ENCODE measurements at regions not wholly inside any gene's neighbourhood (a gene's known extent, or its start where the extent isn't known, plus 50 kb on each side); places are given as distances from the start of the nearest gene placed in this dataset.

DNA sequence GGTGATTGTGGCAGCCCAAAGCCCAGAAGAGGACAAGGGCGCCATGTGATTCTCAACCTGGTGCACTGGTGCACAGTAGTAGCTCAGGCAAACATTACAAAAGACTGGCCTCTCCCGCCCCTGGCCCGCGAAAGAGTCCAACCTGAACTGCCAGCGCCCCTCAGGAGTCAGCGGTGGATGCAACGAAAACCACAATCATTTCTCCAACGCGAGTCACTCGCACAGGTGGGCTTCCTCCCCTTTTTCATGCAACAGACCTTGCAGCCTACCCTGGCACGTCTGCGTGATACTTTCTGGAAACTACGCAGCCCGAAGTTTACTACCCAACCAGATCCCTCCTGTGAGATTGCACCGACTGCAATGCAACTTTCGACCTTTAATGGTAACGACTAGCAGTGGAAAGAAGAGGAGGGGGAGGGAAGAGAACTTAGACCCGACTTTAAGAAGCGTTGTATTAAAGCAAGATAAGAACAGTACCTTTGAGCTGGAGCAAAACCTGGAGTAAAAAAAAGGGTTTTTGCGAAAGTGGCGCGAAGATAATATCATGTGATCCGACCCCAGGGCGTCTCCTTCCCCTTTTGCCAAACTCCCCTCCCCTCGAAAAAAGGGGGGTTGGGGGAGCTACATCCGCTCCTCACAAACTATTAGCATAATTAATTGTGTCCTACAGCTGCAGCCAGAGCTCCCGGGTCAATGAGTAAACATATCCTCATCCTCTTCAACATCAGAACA is 63.3 kb upstream of the CCDC160 start:
- Histone ChIP-seq H3K4me2 (ENCODE audit: insufficient read depth, low read length) (no peak overlapping the region), H2AFZ (ENCODE audit: low read depth, low read length) (no peak overlapping the region), H3K9ac (replicated peaks; ENCODE audit: extremely low read depth, insufficient read depth, low read length) (no peak overlapping the region), H3K9me3 (replicated peaks; ENCODE audit: control insufficient read depth, insufficient read depth, low read length) (no peaks in the 10 kb centered on the region), H3K79me2 (ENCODE audit: control insufficient read depth, insufficient read depth, low read length) (no peaks in the 10 kb centered on the region), H3K4me1 (ENCODE audit: control insufficient read depth, extremely low read depth, insufficient read depth, low read length) (no peaks in the 10 kb centered on the region), H4K20me1 (replicated peaks; ENCODE audit: control insufficient read depth, extremely low read depth, insufficient read depth, low read length) (no peaks in the 10 kb centered on the region), H3K27me3 (ENCODE audit: control insufficient read depth in 2 of 2, insufficient read depth in 2 of 2, low read length in 2 of 2) (peaks cover 24 to 51% of the 10 kb centered on the region in 2 experiments), H3K27ac (ENCODE audit: insufficient read depth, low read depth, low read length) (no peak overlapping the region), H3K36me3 (ENCODE audit: control insufficient read depth in 2 of 2, extremely low read depth in 1 of 2, insufficient read depth in 2 of 2, low read length in 2 of 2) (no peaks in the 10 kb centered on the region), H3K4me3 (replicated peaks in 1 of 3; ENCODE audit: insufficient read depth in 1 of 3, low read depth in 1 of 3, low read length in 3 of 3) (no peak overlapping the region), H3K9me1 (replicated peaks; ENCODE audit: control insufficient read depth, extremely low read depth, insufficient read depth, low read length) (no peaks in the 10 kb centered on the region)
- ChIA-PET POLR2A (no interaction called here), CTCF (interaction anchor here (1.3 kb wide), 1 partner anchor 12 kb away, joined by 3 read pairs; no protein-coding TSS in a partner anchor)
- dilution Hi-C loops (cut with MboI; ENCODE audit: extremely low pct_ligation_motif_present, low sequenced_read_pairs) (no loop called here), intact Hi-C loops (cut with micrococcal nuclease) (no loop called here)
- DNase-seq (ENCODE audit: low read depth, low spot score) (no peak), FAIRE-seq (no peak)
- TF ChIP-seq GATA2 (IDR thresholded peaks at IDR 0.05; ENCODE audit: insufficient read depth, insufficient read length, low read depth, low read length) (no peak), EZH2 (IDR thresholded peaks at IDR 0.05; ENCODE audit: borderline replicate concordance, low read depth, low read length, severe bottlenecking) (peak; percentile 79)
- BruUV-seq (replicated peaks): no TSS peak

DNA sequence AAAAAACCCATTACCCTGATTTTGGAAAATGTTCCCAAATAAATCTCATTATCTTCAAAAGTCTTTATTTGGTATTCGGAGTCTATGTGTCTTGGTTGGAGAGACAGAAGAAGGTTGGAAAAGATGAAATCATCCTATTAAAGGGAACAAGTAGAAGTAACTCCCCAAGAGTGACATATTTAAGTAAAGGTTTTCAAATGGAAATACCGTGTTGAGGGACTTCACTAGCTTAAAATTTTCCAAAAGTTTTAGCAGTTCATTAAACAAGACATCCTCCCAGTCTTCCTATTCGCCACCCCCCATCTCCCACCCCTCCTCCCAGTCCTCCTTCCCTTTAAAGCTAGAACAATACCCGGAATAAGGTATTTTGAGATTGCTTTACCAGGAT is 62.7 kb upstream of the CCDC160 start:
- dilution Hi-C loops (cut with MboI; ENCODE audit: extremely low pct_ligation_motif_present, low sequenced_read_pairs) (no loop called here), intact Hi-C loops (cut with micrococcal nuclease) (no loop called here)
- H3K9me3 ChIP-seq (replicated peaks; ENCODE audit: control insufficient read depth, insufficient read depth, low read length): no peaks in the 10 kb centered on the region
- peaks cover 24 to 53% of the 10 kb centered on the region in 2 experiments for H3K27me3 ChIP-seq (ENCODE audit: control insufficient read depth in 2 of 2, insufficient read depth in 2 of 2, low read length in 2 of 2)
- no peaks in the 10 kb centered on the region for H3K9me1 ChIP-seq (replicated peaks; ENCODE audit: control insufficient read depth, extremely low read depth, insufficient read depth, low read length)
- no peaks in the 10 kb centered on the region for H3K79me2 ChIP-seq (ENCODE audit: control insufficient read depth, insufficient read depth, low read length)
- TF ChIP-seq GATA2 (IDR thresholded peaks at IDR 0.05; ENCODE audit: insufficient read depth, insufficient read length, low read depth, low read length): no peak
- TF ChIP-seq FOS (IDR thresholded peaks at IDR 0.05; ENCODE audit: borderline replicate concordance, insufficient read depth, low read length): no peak
- TF ChIP-seq JUN (IDR thresholded peaks at IDR 0.05; ENCODE audit: borderline replicate concordance, insufficient read depth, insufficient read length, low read depth): no peak
- TF ChIP-seq POLR2A (IDR thresholded peaks at IDR 0.05; ENCODE audit: low read depth, low read length): no peak
- TF ChIP-seq MAX (IDR thresholded peaks at IDR 0.05; ENCODE audit: insufficient read depth, insufficient read length): no peak
- TF ChIP-seq, protein P1, sequence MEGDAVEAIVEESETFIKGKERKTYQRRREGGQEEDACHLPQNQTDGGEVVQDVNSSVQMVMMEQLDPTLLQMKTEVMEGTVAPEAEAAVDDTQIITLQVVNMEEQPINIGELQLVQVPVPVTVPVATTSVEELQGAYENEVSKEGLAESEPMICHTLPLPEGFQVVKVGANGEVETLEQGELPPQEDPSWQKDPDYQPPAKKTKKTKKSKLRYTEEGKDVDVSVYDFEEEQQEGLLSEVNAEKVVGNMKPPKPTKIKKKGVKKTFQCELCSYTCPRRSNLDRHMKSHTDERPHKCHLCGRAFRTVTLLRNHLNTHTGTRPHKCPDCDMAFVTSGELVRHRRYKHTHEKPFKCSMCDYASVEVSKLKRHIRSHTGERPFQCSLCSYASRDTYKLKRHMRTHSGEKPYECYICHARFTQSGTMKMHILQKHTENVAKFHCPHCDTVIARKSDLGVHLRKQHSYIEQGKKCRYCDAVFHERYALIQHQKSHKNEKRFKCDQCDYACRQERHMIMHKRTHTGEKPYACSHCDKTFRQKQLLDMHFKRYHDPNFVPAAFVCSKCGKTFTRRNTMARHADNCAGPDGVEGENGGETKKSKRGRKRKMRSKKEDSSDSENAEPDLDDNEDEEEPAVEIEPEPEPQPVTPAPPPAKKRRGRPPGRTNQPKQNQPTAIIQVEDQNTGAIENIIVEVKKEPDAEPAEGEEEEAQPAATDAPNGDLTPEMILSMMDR (IDR thresholded peaks at IDR 0.05; ENCODE audit: extremely low read depth in 1 of 2, insufficient read depth in 1 of 2, low read depth in 1 of 2, low read length in 2 of 2): no peak
- TF ChIP-seq POLR2AphosphoS5 (IDR thresholded peaks at IDR 0.05; ENCODE audit: insufficient read depth, low read depth, low read length): no peak
- no peak for TF ChIP-seq EZH2 (IDR thresholded peaks at IDR 0.05; ENCODE audit: borderline replicate concordance, low read depth, low read length, severe bottlenecking)
- TF ChIP-seq MYC (IDR thresholded peaks at IDR 0.05; ENCODE audit: low read depth, low read length): no peak
- H3K4me3 ChIP-seq (replicated peaks in 1 of 3; ENCODE audit: insufficient read depth in 1 of 3, low read depth in 1 of 3, low read length in 3 of 3): no peak overlapping the region
- FAIRE-seq: no peak
- no peaks in the 10 kb centered on the region for H3K36me3 ChIP-seq (ENCODE audit: control insufficient read depth in 2 of 2, extremely low read depth in 1 of 2, insufficient read depth in 2 of 2, low read length in 2 of 2)
- CTCF ChIA-PET: interaction anchor here (1.3 kb wide), 1 partner anchor 12 kb away, joined by 3 read pairs; no protein-coding TSS in a partner anchor
- H3K4me2 ChIP-seq (ENCODE audit: insufficient read depth, low read length): no peak overlapping the region
- H3K27ac ChIP-seq (ENCODE audit: insufficient read depth, low read depth, low read length): no peak overlapping the region
- no peak overlapping the region for H3K9ac ChIP-seq (replicated peaks; ENCODE audit: extremely low read depth, insufficient read depth, low read length)
- H4K20me1 ChIP-seq (replicated peaks; ENCODE audit: control insufficient read depth, extremely low read depth, insufficient read depth, low read length): no peaks in the 10 kb centered on the region
- POLR2A ChIA-PET: no interaction called here
- DNase-seq (ENCODE audit: low read depth, low spot score): no peak
- H3K4me1 ChIP-seq (ENCODE audit: control insufficient read depth, extremely low read depth, insufficient read depth, low read length): no peaks in the 10 kb centered on the region
- H2AFZ ChIP-seq (ENCODE audit: low read depth, low read length): no peak overlapping the region
- no TSS peak for BruUV-seq (replicated peaks)
